Suprapubic skin (tissue), 4 donors: ENCODE measurements at regions not wholly inside any gene's neighbourhood (a gene's known extent, or its start where the extent isn't known, plus 50 kb on each side); places are given as distances from the start of the nearest gene placed in this dataset.

Source experiments
- DNase-seq, 2 donors: peaks; one replicate each; pipeline ENCODE4 v3.0.0-alpha.2; 2019; ENCODE audit warnings: low spot score in 2 of 2
- H3K27ac ChIP-seq: fragments of 200-600 bp; sonication (generic); one replicate; pipeline ENCODE4 v1.5.1; 2019
- H3K27me3 ChIP-seq: fragments of 200-600 bp; sonication (generic); one replicate; pipeline ENCODE4 v1.5.1; 2019
- H3K36me3 ChIP-seq: fragments of 200-600 bp; sonication (generic); one replicate; pipeline ENCODE4 v1.5.1; 2019
- H3K4me1 ChIP-seq: fragments of 200-600 bp; sonication (generic); one replicate; pipeline ENCODE4 v1.5.1; 2019
- H3K4me3 ChIP-seq: fragments of 200-600 bp; sonication (generic); one replicate; pipeline ENCODE4 v1.5.1; 2019; ENCODE audit warnings: mild to moderate bottlenecking
- H3K9me3 ChIP-seq: fragments of 200-600 bp; sonication (generic); one replicate; pipeline ENCODE4 v1.5.1; 2019
- CTCF ChIP-seq, 2 donors: fragments of 200-600 bp in 1 of 2; fragments of 450-650 bp in 1 of 2; sonication (generic) in 1 of 2; IDR thresholded peaks; one replicate each; pipeline ENCODE4 v1.5.1; 2016 to 2019; ENCODE audit warnings: antibody characterized with exemption in 2 of 2, mild to moderate bottlenecking in 1 of 2, moderate library complexity in 1 of 2
- EP300 ChIP-seq: sonication (generic); formaldehyde crosslinking; IDR thresholded peaks from one replicate; pipeline ENCODE4 v1.6.1; 2017; ENCODE audit warnings: antibody characterized with exemption
- POLR2A ChIP-seq, 2 donors: fragments of 450-650 bp; IDR thresholded peaks; one replicate each; pipeline ENCODE4 v1.6.1; 2017; ENCODE audit warnings: antibody characterized with exemption in 2 of 2, mild to moderate bottlenecking in 2 of 2, moderate library complexity in 2 of 2
- POLR2AphosphoS5 ChIP-seq, 3 donors: sonication (generic); formaldehyde crosslinking; IDR thresholded peaks; one replicate each; pipeline ENCODE4 v1.6.1; 2017; ENCODE audit warnings: antibody characterized with exemption in 3 of 3
- WGBS: methylation state at CpG from one replicate; pipeline ENCODE4 v1.1.5; 2018; 5-methylcytosine and 5-hydroxymethylcytosine counted together

- Histone ChIP-seq H3K4me1 (no peaks in the 10 kb centered on the region), H3K9me3 (no peaks in the 10 kb centered on the region), H3K4me3 (no peak overlapping the region), H3K27ac (no peak overlapping the region), H3K36me3 (no peaks in the 10 kb centered on the region), H3K27me3 (no peaks in the 10 kb centered on the region)
- TF ChIP-seq POLR2A (IDR thresholded peaks at IDR 0.05) = no peak
- no peak for TF ChIP-seq POLR2AphosphoS5 (IDR thresholded peaks at IDR 0.05)
- no peak for TF ChIP-seq CTCF (IDR thresholded peaks at IDR 0.05)
- TF ChIP-seq EP300 = no peak
- DNase-seq = no peak
- WGBS = 90% methylated on average over 7 of the region's 7 CpGs
These were observed 249.2 kb upstream of the TRAM1L1 start for GRCh38 chr4:117334451-117335188.

GRCh38 chr4:117357437-117357836, 272.1 kb upstream of the TRAM1L1 start:
- H3K4me1 ChIP-seq = no peaks in the 10 kb centered on the region
- DNase-seq = no peak
- TF ChIP-seq POLR2A (IDR thresholded peaks at IDR 0.05) (no peak), CTCF (IDR thresholded peaks at IDR 0.05) (no peak), EP300 (no peak), POLR2AphosphoS5 (IDR thresholded peaks at IDR 0.05) (no peak)
- H3K36me3 ChIP-seq = no peaks in the 10 kb centered on the region
- H3K27me3 ChIP-seq = no peaks in the 10 kb centered on the region
- 39% methylated on average over 5 of the region's 5 CpGs for WGBS
- no peak overlapping the region for H3K27ac ChIP-seq
- H3K9me3 ChIP-seq = no peaks in the 10 kb centered on the region
- H3K4me3 ChIP-seq = no peak overlapping the region

GRCh38 chr4:117357866-117358265, 272.5 kb upstream of the TRAM1L1 start:
- no peaks in the 10 kb centered on the region for H3K36me3 ChIP-seq
- H3K27ac ChIP-seq = no peak overlapping the region
- WGBS = 23% methylated on average over 4 of the region's 4 CpGs
- no peaks in the 10 kb centered on the region for H3K27me3 ChIP-seq
- TF ChIP-seq EP300 (no peak), POLR2A (IDR thresholded peaks at IDR 0.05) (no peak), CTCF (IDR thresholded peaks at IDR 0.05) (no peak), POLR2AphosphoS5 (IDR thresholded peaks at IDR 0.05) (no peak)
- no peaks in the 10 kb centered on the region for H3K9me3 ChIP-seq
- no peaks in the 10 kb centered on the region for H3K4me1 ChIP-seq
- DNase-seq = no peak
- no peak overlapping the region for H3K4me3 ChIP-seq

- H3K27ac ChIP-seq = no peak overlapping the region
- no peak for TF ChIP-seq CTCF (IDR thresholded peaks at IDR 0.05)
- no peak for TF ChIP-seq EP300
- no peak for TF ChIP-seq POLR2AphosphoS5 (IDR thresholded peaks at IDR 0.05)
- no peak for DNase-seq
- H3K36me3 ChIP-seq = no peaks in the 10 kb centered on the region
- H3K4me1 ChIP-seq = no peaks in the 10 kb centered on the region
- no peaks in the 10 kb centered on the region for H3K9me3 ChIP-seq
- 70% methylated on average over 4 of the region's 4 CpGs for WGBS
- no peak overlapping the region for H3K4me3 ChIP-seq
- no peaks in the 10 kb centered on the region for H3K27me3 ChIP-seq
These were observed 285.7 kb upstream of the TRAM1L1 start for GRCh38 chr4:117370944-117371668.

- no peaks in the 10 kb centered on the region for H3K36me3 ChIP-seq
- WGBS = 46% methylated on average over 3 of the region's 3 CpGs
- no peaks in the 10 kb centered on the region for H3K9me3 ChIP-seq
- DNase-seq = no peak
- H3K4me3 ChIP-seq = no peak overlapping the region
- no peaks in the 10 kb centered on the region for H3K27me3 ChIP-seq
- no peaks in the 10 kb centered on the region for H3K4me1 ChIP-seq
- H3K27ac ChIP-seq = no peak overlapping the region
- TF ChIP-seq CTCF (IDR thresholded peaks at IDR 0.05) (no peak), POLR2AphosphoS5 (IDR thresholded peaks at IDR 0.05) (no peak), EP300 (no peak), POLR2A (IDR thresholded peaks at IDR 0.05) (no peak)
These were observed 289.7 kb upstream of the TRAM1L1 start for GRCh38 chr4:117375101-117375500.
